ENCODE measurements at regions not wholly inside any gene's neighbourhood (a gene's known extent, or its start where the extent isn't known, plus 50 kb on each side); places are given as distances from the start of the nearest gene placed in this dataset.

DNA sequence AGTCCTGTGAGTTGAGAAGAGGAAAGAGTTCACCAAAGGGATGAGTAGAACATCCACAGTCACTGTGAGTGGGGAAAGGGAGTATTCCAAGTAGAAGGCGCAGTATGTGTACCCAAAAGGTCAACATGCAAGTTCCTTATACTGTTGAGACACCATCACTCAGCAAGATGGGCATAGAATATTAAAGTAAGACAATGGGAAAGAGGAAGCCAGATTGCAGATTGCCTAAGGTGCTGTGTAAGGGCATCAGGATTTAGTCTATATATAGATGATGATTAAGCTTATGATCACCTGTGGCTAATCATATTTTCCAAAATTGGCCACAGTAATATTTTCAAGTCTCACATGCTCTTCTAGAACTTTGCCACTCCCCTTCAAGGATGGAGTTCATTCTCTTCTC lies 120.1 kb upstream of the CAMK1G start:
- Histone ChIP-seq H3K27me3 (peaks cover 2% of the 10 kb centered on the region), H3K9me3 (no peaks in the 10 kb centered on the region), H3K4me3 (no peak overlapping the region), H3K27ac (no peak overlapping the region), H3K4me1 (no peaks in the 10 kb centered on the region), H3K36me3 (no peaks in the 10 kb centered on the region)
- WGBS: 100% methylated on average over 1 of the region's 1 CpG
- TF ChIP-seq CTCF (IDR thresholded peaks at IDR 0.05) (no peak), POLR2A (IDR thresholded peaks at IDR 0.05) (no peak), EP300 (IDR thresholded peaks at IDR 0.05) (no peak), POLR2AphosphoS5 (IDR thresholded peaks at IDR 0.05) (no peak)
- no peak for DNase-seq (ENCODE audit: low spot score in 2 of 2)

GRCh38 chr1:209473025-209473424 lies 110.5 kb upstream of the CAMK1G start:
- Histone ChIP-seq H3K27ac (no peak overlapping the region), H3K27me3 (no peaks in the 10 kb centered on the region), H3K36me3 (no peaks in the 10 kb centered on the region), H3K4me3 (no peak overlapping the region), H3K9me3 (no peaks in the 10 kb centered on the region), H3K4me1 (no peaks in the 10 kb centered on the region)
- no peak for TF ChIP-seq CTCF (IDR thresholded peaks at IDR 0.05)
- no peak for TF ChIP-seq EP300 (IDR thresholded peaks at IDR 0.05)
- no peak for TF ChIP-seq POLR2AphosphoS5 (IDR thresholded peaks at IDR 0.05)
- TF ChIP-seq POLR2A (IDR thresholded peaks at IDR 0.05): no peak
- no peak for DNase-seq (ENCODE audit: low spot score in 2 of 2)

- Histone ChIP-seq H3K27me3 (no peaks in the 10 kb centered on the region), H3K4me1 (peaks cover 4% of the 10 kb centered on the region), H3K9me3 (no peaks in the 10 kb centered on the region), H3K36me3 (no peaks in the 10 kb centered on the region), H3K4me3 (no peak overlapping the region), H3K27ac (no peak overlapping the region)
- no peak for TF ChIP-seq EP300 (IDR thresholded peaks at IDR 0.05)
- no peak for TF ChIP-seq CTCF (IDR thresholded peaks at IDR 0.05)
- WGBS: 90% methylated on average over 6 of the region's 6 CpGs
- no peak for DNase-seq (ENCODE audit: low spot score in 2 of 2)
These were observed 103.2 kb upstream of the CAMK1G start for GRCh38 chr1:209480345-209480744.

DNA sequence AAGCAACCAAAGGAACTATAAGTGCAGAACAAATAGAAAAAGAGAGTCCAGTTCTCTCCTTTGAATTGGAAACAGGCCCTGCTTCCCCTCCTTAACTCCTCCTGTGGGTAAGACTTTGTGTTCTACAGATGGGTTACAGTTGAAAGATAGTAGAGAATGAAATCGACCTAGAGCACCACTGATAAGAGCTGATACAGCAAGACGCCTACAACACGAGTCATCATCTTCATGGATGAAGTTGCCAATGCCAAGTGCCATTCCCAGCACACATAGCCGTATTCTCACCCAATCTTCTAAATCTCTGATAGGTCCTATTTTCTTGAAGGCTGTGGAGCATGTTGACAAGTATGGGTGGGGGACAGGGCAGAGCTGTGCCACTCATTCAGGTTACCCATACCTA lies 99.8 kb upstream of the CAMK1G start:
- H3K27ac ChIP-seq: no peak overlapping the region
- H3K27me3 ChIP-seq: no peaks in the 10 kb centered on the region
- WGBS: 70% methylated on average over 4 of the region's 4 CpGs
- H3K4me1 ChIP-seq: peaks cover 7% of the 10 kb centered on the region
- H3K36me3 ChIP-seq: no peaks in the 10 kb centered on the region
- TF ChIP-seq POLR2AphosphoS5 (IDR thresholded peaks at IDR 0.05) (no peak), EP300 (IDR thresholded peaks at IDR 0.05) (no peak), CTCF (IDR thresholded peaks at IDR 0.05) (no peak), POLR2A (IDR thresholded peaks at IDR 0.05) (no peak)
- no peaks in the 10 kb centered on the region for H3K9me3 ChIP-seq
- no peak overlapping the region for H3K4me3 ChIP-seq
- DNase-seq (ENCODE audit: low spot score in 2 of 2): no peak

DNA sequence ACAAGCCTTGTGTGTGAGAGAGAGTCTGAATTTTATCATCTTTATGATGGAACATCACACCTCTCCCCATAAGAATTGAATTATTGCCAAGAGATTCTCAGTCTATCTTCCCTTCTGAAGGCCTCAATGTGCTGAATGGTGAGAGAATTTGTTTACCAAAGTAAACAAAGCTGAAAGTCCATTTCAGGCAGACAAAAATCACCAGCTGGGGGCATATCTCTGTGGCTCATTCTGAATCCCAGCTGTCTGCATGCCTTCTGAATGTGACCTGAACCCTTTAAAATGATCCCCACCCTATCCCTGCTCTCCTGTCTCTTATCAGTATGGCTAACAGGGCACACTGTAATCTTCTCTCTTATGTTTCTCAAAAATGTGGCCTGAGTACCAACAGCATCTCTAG lies 99.1 kb upstream of the CAMK1G start:
- H3K27me3 ChIP-seq: no peaks in the 10 kb centered on the region
- no peak for TF ChIP-seq EP300 (IDR thresholded peaks at IDR 0.05)
- TF ChIP-seq CTCF (IDR thresholded peaks at IDR 0.05): no peak
- TF ChIP-seq POLR2A (IDR thresholded peaks at IDR 0.05): no peak
- no peak for TF ChIP-seq POLR2AphosphoS5 (IDR thresholded peaks at IDR 0.05)

More for the DNA sequence above, 99.1 kb upstream of the CAMK1G start:
- DNase-seq (ENCODE audit: low spot score in 2 of 2): no peak
- H3K27ac ChIP-seq: no peak overlapping the region
- H3K36me3 ChIP-seq: no peaks in the 10 kb centered on the region
- H3K4me1 ChIP-seq: peaks cover 7% of the 10 kb centered on the region
- H3K9me3 ChIP-seq: no peaks in the 10 kb centered on the region
- no peak overlapping the region for H3K4me3 ChIP-seq
